HG03095 (cell line): ENCODE measurements at regions not wholly inside any gene's neighbourhood (a gene's known extent, or its start where the extent isn't known, plus 50 kb on each side); places are given as distances from the start of the nearest gene placed in this dataset.

ENCODE experiments used
- ATAC-seq: cut with Tn5 transposase; IDR thresholded peaks from one replicate; pipeline ENCODE4 v1.9.1; 2021; ENCODE audit warnings: moderate library complexity; ENCODE audit not compliant: unreplicated experiment

DNA sequence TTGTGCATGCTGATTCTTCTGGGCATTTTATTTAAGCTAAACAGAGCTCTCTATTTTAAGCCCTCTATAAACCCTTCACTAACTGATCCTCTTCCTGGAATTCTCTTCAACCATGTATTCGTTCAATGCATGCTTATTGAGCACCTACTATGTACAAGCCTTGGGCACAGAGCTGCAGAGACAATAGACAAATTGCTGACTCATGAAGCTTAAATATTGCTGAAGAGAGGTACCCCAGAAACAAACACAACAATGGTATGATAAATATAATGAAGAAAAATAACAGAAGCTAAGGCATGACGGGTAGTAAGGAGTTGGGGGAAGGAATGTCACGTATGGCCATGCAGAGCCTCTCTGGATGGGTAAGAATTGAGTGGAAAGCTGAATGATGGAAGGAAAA, 222.2 kb downstream of the PPARGC1A start:
- ATAC-seq: no peak

DNA sequence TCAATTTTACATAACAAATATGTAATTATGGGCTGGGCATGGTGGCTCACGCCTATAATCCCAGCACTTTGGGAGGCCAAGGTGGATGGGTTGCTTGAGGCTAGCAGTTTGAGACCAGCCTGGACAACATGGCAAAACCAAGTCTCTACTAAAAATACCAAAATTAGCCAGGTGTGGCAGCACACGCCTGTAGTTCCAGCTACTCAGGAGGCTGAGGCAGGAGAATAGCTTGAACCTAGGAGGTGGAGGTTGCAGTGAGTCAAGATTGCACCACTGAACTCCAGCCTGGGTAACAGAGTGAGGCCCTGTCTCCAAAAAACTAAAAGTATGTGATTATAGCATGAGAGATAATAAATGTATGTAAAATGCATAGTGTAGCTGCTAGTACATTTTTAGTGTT, 229.0 kb downstream of the PPARGC1A start:
- ATAC-seq: no peak

DNA sequence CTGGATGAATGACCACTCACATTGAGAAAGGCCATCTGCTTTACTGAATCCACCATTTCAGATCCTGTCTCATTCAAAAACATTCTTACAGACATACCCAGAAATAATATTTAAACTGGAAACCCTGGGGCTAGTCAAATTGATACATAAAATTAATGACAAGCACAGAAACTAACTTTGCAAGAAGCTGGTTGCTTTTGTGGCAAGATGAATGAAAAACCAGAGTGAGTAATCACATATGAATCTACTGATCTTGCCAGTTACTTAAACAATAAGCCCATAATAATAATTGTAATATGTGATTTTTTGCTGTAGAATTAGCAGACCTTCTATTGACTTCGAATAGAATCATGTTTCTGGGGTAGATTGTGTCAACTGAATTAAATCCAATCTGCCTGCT, 235.1 kb downstream of the PPARGC1A start:
- ATAC-seq: no peak

DNA sequence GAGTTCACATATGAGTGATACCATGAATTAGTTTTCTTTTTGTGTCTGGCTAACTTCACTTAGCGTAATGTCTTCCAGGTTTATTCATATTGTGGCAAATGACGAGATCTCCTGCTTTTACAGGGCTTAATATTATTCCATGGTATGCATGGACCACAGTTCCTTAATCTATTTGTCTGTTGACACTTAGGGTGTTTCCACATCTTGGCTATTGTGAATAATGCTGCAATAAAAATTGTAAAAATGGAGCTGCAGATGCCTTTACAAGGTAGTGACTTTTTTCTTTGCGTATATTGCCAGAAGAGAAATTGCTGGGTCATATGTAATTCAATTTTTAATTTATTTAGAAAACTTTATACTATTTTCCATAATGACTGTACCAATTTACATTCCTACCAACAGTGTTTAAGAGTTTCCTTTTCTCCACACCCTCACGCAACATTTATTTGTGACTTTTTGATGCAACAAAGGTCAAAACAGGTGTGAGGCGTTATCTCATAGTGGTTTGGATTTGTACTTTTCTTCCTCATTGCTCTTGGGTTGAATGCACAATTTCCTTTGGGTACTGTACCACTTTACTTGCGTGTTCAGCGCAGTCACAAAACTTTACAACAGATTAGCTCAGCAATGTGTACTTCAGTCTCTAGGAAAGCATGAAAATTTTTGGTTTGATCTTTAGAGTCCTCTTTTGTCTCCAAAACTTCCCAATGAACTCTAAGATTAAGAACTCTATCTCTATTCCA, 240.8 kb downstream of the PPARGC1A start:
- ATAC-seq: no peak

DNA sequence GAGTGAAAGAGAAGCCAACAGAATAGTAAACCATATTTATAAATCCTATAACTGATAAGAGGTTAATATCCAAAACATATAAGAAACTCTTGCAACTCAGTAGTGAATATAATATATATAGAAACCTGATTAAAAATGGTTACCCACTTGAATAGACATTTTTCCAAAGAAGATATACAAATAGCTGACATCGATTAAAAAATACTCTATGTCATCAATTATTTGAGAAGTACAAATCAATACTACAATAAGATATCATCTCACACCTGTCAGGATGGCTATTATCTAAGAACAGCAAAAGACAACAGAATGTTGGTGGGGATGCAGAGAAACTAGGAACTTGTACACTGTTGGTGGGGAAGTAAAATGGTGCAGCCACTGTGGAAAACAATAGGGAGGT, 254.4 kb downstream of the PPARGC1A start:
- no peak for ATAC-seq

DNA sequence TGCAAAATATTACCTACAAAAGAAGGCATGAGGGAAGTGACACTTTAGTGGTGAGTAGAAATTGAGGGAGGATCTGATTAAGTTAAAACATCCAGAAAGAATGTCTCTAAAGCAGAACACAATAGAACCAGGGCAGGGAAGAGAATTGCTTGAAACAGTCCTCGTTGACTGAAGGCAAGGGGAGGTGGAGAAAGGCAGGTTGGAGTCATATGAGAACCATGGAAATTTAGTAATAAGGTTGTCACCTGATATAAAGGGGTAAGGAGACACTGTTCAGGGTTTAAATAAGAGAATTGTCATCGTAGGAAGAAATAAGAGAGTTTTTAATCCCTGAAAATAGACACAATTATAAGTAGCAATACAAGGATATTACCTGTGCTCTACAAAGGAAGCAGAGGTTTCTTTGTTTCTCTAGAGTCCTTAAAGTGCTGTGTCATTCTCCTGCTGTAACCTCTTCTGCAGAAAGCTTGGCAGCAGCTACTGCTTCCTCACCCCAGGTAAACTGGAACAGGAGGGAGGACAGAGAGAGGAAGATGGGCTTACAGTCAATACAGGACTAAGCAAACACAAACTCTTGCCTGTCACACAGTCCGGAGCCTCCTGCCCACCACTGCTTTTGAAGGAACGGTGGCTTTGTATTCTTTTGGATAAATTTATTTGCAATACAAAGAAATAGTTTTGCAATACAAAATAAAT, 258.4 kb downstream of the PPARGC1A start:
- ATAC-seq: no peak

DNA sequence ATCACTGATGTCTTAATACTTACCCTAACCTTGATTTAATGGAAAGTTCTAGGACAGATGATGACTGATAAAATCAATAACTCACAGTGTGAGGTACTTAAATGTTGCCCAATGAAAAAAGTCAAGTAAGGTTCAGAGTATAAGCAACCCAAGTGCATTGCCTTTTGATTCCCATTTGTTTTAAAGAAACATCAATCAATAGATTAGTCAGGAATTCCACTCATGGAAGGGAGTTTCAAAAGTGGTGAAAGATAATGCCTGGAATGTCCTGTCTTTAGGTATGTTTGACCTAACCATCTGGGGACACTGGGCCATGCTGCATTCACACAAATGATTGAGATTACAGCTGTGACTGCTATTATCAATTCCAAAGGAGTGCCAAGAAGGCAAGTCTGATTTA, 259.7 kb downstream of the PPARGC1A start:
- ATAC-seq: no peak

DNA sequence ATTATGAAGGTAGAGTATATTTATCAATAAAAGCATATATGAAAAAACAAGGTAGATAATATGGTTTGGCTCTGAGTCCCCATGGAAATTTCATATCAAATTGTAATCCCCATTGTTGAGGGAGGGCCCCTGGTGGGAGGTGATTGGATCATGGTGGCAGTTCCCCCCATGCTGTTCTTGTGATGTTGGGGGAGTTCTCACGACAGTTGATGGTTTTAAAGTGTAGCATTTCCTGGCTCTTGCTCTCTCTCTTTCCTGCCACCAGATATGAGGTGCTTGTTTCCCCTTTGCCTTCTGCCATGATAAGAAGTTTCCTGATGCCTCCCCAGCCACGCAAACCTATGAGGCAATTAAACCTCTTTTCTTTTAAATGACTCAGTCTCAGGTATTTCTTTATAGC, 260.4 kb downstream of the PPARGC1A start:
- no peak for ATAC-seq

DNA sequence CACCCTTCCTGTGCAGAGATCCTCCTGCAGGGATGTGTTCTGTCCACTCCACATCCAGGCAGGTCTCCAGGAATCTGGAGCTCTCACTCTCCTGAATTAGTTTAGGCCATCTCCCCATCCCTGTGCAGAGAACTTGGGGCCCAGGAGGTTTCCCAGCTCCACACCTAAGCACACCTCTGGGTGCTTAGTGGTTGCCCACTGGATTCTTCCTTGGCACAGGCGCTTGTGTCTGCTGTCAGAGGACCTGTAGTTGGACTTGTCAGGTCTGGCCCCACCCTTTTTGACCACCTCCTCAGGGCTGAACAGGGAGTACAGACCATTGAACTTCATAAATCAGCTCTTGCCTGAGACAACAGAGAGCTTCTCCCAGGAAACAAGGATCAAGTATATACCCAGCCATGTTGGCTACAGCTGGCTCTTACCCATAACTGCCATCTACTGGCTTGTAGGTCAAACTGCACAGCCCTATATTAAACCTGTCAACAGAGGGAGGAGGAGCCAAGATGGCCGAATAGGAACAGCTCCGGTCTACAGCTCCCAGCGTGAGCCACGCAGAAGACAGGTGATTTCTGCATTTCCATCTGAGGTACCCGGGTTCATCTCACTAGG, 275.5 kb downstream of the PPARGC1A start:
- no peak for ATAC-seq

DNA sequence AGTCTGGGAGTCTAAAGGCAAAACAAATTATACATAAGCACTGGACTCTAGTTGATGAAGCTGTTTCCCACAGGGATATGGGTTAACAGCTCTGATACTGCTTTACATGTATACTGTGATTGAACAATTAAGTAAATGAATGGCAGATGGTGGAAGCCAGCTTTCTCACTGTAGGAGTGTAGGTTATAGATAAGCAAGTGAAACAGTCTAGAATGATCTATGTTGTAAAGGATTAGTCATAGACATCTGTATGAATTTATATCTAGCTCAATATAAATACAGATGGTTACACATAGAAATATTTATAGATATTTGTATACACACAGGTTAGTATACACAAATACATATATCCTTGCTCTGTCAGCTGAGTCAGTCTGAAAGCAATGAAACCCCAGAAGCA, 276.1 kb downstream of the PPARGC1A start:
- ATAC-seq: no peak

DNA sequence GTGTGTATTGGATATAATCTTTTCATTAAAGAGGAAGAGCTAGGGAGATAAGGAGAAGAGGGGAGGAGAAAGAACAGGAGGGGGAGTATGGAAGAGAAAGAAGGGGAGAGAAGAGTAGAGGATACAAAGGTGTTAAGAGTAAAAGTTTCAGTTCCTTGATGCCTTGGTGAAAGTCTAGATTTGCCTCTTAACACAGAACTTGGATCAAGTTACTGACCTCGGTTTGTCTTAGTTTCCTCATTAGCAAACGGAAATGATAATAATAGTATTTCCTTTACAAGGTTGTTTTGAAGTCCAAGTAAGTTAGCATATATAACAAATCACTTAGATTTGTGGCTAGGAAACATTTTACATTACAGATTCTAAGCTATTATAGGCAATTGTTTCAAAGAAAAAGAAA, 287.1 kb downstream of the PPARGC1A start:
- ATAC-seq: no peak

DNA sequence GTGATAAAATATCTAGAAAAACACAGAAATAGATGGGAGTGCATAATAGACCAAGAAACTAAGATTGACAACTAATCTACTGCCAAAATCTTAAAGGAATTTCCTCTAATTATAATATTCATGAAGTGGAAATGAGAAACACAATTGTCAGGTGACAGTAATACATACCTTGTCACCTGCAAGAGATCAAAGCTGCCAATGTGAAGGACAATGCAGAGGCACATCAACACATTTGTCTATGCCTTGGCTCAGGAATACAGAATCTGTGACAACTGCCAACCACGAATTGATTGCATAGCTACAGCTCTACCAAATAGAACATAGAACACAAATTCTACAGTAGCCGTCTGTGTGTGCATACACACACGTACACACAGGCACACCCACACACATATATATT, 295.7 kb downstream of the PPARGC1A start:
- no peak for ATAC-seq

DNA sequence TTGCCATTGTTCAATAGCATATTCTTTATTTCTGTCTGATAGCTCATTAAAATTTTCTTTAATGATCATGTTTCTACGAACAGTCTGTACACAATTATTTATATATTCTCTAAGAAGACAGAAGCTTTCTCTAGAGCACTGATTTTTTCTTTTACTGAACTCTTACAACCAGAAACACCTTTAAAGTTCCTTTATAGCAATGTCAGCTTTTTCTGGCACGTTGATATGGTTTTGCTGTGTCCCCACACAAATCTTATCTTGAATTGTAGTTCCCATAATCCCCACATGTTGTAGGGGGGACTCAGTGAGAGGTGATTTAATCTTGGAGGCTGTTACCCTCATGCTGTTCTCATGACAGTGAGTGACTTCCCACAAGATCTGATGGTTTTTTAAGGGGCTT, 299.4 kb downstream of the PPARGC1A start:
- no peak for ATAC-seq

DNA sequence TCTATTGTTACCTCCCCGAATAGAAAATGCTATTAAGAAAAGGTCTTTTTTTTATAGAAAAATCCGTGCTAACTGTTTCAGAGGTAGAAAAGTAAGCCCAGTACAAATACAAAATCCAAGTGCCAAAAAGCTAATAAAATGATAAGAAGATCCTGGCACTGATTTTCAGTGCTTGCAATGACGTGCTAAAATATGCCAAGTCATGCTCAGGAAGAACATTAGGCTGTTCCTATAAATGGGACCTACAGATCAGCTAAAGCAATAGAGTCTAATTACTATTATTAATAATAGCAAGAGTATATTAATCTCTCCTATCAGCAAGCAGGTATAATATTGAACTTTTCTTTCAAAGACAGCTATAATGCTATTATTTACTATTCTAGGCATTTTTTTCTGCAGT, 305.8 kb downstream of the PPARGC1A start:
- no peak for ATAC-seq

DNA sequence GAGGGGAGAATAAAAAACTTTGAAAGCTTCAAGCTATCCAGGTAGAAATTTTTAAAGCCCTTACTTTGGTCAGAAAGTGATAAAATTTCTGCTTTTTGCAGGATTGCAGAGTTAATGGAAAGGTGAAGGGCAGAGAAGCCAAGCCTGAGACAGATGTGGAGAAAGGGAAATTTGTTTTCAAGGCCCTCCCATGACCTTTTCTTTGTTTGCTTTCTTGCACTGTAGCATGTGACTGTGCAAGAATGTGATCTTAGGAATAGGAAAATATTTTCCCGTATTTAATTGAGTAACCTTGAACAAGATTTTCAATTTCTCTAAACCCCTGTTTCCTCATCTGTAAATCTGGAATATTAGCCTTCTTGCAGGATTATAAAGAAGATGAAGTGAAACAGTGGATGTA, 307.2 kb downstream of the PPARGC1A start:
- ATAC-seq: no peak

DNA sequence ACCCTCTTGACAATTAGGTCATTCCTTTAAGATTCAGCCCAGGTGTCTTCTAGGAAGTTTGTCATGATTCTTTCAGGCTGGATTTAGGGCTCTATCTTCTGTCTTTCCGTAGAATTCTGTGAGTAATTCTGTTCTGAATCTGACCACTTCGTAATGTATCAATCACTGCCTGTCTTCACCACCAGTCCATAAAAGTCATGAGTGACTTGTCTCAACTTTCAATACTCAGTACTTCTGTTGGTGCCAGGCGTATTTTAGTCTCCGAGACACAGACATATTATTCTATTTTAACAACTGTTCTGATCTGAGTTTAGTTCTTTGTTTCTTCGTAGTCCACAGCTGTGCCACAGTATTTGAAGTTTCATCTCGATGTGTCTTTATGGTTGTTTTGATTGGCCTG, 310.7 kb downstream of the PPARGC1A start:
- no peak for ATAC-seq

DNA sequence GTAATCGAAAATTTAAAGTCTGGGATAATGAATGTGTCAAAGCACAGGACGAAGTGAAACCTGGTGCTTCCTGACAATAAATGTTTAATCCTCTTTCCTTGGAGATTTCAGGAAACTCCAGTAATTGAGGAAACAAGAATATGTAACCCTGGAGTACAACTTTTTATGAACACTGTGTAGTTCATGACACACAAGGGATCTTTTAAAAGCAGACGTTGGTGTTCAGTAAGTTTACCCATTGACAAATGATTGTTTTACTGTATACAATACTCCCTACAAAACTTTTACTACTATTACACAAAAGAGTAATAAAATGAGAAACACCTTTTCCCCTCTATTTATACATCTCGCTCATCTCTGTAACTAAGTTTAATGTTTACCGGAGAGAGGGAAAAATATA, 312.4 kb downstream of the PPARGC1A start:
- ATAC-seq: no peak

DNA sequence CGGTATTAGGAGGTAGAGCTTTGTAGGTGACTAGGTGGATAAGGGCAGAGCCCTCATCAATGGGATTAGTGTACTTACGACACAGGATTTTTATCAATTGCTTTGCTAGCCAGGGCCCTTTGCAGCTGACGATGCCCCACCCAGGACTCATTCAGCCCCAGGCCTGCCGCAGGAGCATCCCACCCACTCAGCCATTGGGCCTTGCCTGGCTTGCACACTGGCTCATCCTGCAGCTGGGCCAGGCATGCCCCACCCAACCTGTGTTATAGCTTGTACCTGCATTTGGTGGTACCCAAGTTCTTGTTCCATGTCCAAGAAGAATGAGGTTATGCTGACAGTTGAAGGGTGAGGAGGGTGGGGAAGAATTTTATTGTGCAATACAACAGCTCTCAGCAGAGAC, 317.5 kb downstream of the PPARGC1A start:
- ATAC-seq: no peak

DNA sequence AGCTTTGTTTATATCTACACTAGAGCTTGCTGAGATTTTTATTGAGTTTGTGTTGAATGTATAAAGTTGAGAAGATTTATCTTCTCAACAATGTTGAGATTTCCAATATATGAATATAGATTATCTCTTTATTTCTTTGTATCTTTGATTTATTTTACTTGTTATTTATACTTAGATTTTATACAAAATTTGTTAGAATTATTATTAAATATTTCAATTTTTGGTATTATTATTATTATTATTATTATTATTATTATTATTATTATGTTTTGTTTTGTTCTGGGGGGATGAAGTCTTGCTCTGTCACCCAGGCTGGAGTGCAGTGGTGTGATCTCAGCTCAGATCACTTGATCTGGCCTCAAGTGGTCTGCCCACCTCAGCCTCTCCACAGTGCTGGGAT, 322.5 kb downstream of the PPARGC1A start:
- ATAC-seq: no peak

DNA sequence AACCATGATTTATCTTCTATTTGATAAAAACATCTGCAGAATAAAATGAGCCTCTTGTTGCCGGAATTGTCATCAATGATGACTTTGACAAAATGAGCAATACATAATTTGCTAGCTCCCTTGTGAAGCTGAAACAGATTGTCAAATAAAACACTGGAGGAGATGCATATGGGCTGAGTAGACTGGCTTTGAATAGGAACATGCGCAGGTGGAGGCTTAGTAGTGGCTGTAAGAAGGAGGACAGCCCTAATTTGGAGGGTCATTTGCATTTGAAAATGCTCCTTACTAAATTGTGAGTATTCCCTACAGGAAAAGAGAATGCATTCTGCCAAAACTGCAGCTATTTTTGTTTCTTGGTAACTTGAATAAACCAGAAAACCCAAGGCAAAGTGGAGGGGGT, 329.1 kb downstream of the PPARGC1A start:
- no peak for ATAC-seq

DNA sequence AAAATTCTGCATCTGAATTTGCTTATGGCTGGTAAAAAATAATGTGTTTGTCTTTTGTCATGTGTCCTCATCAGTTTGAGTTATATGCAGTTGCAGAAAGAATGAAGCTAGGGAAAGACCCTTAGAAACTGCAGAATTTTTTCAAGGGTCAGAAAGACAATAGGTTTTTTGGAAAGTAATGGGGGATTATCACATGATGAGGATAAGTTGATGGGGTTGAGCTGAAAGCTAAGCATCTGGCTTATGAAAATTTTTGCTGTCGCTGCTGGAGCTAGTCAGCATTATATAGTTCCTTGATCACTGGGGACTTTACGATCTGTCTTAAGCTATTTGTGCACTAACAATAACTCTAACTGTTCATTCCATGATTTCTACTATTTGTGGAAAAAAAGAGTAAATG, 331.7 kb downstream of the PPARGC1A start:
- no peak for ATAC-seq

DNA sequence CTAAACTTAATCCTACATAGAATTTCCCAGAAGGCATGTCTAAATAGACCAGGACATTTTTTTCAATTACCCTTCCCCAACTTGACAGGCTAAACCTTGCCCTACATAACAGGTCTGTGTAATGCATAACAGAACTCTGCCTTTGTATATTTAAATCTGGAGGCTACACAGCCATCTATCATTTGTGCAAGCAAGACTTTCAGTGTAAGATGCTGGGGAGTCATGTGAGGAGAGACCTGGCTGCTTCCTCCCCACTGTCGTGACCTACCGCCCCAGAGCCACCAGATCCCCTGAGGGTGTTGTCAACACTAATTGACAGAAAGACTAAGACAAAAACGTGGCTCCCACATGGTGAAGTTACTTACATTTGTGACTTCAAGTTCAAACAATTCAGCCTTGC, 342.2 kb downstream of the PPARGC1A start:
- ATAC-seq: no peak
